HTR-8/SVneo (cell line): ENCODE measurements at regions not wholly inside any gene's neighbourhood (a gene's known extent, or its start where the extent isn't known, plus 50 kb on each side); places are given as distances from the start of the nearest gene placed in this dataset.
"Not testable (repeated sequence)": the region's sequence is repeated elsewhere in the genome, so short reads cannot be mapped to it uniquely, and the experiment has no call there.

Experiments
- DNase-seq: peaks from one replicate; pipeline ENCODE4 v3.0.0; 2011; ENCODE audit warnings: low spot score, mixed read lengths; ENCODE audit not compliant: insufficient read length
- FAIRE-seq: peaks from 2 replicates; lab custom pipeline; 2011; peaks lifted over from hg19 to GRCh38; lab: Jason Lieb, UNC

DNA sequence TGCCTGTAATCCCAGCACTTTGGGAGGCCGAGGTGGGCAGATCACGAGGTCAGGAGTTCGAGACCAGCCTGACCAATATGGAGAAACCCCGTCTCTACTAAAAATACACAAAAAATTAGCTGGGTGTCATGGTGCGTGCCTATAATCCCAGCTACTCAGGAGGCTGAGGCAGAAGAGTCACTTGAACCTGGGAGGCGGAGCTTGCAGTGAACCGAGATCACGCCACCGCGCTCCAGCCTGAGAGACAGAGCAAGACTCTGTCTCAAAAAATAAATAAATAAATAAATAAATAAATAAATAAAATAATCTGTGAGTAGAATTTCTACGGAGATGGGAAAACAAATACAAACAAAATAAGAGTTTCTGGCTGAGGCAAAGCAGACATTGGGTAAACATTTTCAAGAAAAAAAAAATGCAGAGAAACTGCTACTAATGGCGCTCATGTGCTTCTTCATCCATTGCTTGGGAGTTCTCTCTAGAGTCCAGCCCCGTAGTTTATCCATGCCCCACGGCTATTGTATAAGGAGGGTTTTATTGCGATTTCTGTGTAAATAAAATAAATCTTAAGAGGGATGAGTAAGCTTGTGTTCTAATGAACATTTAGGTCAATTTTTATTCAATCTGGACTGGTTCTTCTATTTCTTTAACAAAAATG lies 1161.9 kb downstream of the IGSF11 start:
- not testable (repeated sequence) for DNase-seq, FAIRE-seq

DNA sequence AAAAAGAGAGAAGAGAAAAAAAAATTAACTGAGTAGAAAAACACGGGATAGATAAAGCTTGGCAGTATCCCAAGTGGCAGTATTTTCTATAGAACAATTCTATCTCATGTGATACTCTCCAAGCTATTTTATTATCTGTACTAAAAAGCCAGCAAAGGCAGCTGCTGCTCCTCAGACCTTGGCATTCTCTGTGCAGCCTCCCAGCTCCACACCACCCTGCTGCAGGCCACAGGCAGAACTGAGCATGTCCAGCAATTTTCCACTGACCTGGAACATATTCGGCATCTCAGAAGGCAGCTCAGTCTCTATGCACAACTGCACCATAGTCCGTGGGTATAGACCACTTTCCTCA lies 1161.4 kb downstream of the IGSF11 start:
- FAIRE-seq (no peak), DNase-seq (no peak)

DNA sequence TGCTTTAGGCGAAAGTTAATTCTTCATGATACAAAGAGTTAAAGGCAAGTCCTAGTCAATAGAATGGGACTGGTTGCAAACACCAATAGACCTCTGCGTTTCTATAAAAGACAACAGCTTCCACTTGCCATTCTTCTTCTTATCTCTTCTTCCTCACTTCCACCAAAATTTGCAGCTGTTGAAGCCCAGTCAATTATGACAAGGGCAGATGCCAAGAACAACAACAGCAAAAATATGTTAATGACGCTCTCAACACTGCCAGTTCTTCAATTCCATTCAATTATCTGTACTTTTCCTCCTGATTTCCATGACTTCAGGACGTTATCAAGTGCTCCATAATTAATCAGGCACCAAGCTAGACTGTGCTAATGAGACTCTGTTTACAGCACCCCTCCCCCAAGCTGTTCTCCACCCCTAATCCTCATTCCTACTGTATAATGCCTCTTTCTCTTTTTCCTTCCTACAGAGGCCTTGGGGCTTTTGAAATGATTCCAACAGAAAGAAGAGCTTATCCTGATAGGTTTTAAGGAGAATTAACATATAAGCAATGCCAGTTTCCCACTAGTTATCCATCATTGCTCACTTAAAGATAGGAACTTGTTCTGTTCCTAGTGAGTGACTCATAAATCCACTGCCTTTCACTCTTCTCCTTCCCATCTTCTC lies 1160.5 kb downstream of the IGSF11 start:
- DNase-seq = no peak

DNA sequence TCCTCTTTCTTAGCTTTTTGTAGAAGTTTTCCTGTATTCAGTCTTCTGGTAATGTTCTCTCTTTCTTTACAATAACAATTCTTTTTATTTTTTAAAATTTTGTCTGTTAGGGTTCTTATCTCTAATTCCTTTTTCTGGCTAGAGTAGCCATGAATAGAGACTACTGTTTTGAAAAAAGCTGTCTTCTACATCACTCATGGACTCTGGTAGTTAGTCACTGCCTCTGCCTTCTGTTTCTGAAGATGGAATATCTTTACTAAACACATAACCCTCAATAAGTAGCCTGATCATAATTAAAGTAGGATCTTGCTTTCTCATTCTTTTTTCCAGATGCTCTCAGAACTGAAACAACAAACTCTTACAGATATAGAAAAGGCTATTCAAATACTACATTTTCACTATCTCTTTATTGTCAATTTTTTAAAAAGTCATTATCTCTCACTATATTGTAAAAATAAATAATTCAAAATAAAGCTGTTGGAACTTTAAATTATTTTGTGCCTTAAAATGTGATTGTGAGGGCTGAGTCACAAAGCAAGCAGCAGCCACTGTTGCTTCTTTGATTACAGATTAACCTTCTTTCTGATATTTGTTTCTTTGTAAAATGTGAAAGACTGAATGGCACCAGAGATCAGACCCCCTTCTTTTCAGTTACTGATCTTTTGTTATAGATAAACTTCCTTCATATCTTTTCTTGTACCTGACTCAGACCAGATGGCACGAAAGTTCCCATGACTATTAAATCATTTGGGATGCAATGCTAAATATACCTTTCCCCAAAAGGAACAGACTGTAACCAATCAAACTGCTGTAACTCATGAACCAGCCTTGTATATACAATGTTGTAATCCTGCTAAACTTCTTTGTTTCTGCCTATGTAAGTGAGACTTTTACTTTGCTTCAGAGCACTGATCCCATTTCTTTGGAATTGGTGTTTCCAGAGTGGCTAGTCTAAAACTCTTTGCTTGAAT lies 1159.5 kb downstream of the IGSF11 start:
- no peak for FAIRE-seq

More for the DNA sequence above, 1160.5 kb downstream of the IGSF11 start:
- no peak for FAIRE-seq

DNA sequence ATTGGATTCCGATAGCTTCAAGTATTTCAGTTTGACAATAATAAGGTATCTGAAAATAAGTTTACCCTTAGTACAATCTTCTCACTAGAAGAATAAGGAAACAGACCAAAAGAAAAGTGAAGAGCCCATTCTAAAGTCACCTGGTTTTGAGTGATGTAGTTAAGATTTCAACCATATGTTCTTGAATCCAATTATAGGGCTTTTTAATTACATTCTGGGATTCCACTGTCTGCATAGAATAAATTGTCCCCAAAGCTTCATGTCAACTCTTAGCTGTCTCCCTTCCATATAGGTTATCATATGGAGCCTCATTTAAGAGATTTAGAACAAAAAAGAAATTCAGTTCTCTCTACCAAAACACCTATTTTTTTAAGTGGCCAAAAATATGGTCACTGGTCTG lies 1158.8 kb downstream of the IGSF11 start:
- FAIRE-seq = no peak

More for the DNA sequence above, 1159.5 kb downstream of the IGSF11 start:
- DNase-seq = no peak

DNA sequence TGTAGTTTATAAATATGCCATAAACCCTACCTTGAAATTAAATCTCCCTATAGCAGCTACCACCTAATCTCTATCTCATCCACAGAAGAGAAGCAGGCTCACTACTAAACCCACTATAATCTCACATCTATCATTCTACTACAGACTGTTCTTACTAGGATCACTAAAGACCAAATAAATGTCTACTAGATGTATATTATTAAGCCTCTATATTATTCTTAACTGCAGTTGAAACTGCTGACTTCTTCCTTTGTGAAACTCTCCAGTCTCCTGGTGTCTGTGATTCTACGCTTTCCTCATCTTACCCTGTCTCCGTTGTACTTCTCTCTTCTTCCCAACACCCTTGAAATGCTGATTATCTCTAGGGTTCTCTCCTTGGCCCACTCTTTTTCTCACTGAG lies 1154.0 kb downstream of the IGSF11 start:
- no peak for DNase-seq
- no peak for FAIRE-seq

More for the DNA sequence above, 1158.8 kb downstream of the IGSF11 start:
- DNase-seq = no peak

DNA sequence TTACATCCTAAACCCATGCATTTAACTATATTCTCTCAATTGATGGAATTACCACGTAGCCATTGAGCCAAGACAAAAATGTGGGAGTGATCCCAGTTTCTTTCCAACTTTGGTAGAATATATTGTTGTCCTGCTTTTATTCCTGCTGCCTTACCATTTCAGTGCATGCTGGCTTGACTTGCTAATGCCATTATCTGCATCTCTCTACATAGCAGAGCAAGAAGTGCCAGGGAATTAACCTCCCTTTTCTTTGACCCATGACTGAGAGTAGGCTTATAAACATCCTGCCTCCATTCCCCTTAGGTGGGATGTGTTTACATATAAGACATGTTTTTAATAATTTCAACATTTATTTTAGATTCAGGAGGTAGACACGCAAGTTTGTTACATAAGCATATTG lies 1153.4 kb downstream of the IGSF11 start:
- FAIRE-seq (no peak), DNase-seq (no peak)

DNA sequence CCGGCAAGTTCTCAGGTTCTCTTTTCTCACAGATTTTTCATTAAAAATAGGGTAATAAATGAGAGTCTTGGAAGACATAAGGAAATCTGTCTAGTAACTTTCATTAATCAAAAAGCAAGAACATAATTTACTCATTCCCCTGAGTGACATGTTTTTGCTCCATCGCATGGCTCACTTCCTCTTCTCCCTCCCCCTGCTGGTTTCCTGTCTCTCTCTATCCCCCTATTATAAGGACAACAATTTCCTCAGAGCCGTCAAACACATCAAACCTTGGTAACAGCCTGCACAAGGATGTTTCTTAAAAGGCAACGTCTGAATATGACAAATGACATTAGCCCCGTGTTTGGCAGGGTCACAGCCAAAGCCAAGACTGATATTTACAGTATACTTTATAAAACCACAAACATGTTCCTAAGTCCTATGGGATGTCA lies 1149.6 kb downstream of the IGSF11 start:
- no peak for FAIRE-seq

DNA sequence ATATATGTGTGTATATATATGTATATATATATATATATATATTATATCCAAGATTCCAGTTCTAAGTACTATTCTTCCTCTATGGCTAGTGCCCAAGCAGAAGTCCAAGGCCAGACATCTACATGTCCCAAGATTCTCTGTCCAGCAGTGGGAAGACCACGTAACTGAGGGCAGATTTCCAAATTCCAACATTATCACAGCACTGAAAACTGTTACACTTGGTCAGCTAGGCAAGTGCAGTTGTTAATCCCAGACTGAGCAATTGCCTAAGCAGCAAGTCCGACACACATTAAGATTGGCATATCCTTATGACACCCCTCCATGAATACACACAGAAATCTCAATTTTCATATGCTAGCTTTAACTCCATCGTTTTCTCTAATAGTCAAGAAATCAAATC lies 1148.5 kb downstream of the IGSF11 start:
- FAIRE-seq (no peak), DNase-seq (no peak)

More for the DNA sequence above, 1149.6 kb downstream of the IGSF11 start:
- DNase-seq = no peak

DNA sequence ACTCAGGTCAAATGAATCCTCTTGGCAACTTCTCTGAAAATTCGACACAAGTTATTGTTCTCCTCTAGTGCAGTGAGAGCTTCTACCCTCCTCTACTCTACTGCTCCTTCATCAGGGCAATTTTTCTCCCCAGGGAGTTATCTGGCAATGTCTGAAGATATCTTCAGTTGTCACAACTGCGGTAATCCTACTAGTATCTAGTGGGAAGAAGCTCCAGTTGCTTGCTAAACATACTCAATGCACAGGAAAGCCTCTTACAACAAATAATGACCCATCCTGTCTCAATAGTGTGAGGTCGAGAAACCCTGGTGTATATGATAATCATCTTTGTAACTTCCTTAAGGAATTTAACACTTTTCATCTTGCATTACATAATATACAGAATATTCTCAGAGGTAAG lies 1147.6 kb downstream of the IGSF11 start:
- FAIRE-seq = no peak
- DNase-seq = no peak

DNA sequence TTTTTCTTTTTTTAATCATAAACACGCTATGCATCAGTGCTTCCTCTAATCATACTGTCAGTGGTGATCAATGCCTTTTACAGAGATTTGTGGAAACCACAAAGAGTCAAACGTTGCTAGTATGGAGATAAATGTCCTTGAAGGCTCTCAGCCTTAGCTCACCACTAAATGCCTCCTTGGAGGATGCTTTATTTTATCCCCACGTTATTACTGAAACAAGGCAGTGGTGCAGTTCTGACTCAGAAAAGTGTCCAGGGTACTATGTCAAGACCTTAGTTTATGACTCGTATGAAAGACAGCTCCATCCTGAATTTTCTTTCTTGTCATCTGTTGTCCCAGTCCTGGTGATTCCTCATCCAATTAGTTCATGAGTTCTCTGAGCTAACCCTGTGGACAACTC lies 1146.7 kb downstream of the IGSF11 start:
- FAIRE-seq = no peak
- DNase-seq = no peak

DNA sequence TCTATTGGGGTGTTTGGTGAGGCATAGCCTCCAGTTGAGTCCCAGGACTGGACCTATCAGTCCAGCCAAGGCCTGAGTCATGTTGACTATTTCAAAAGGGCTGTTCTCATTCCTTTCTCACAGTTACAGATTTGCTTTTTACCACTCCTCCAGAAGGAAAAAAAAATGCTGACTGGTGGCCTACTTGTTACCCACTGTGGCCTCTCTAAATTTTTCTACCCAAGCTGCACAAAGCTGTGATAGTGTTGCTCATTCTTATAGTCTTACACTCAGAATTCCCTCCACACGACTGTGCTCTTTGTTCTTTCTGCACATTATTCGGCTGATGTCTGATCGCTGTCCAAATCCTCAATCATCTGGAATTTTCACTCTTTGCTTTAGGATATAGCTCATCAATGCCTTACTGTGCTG lies 1142.2 kb downstream of the IGSF11 start:
- no peak for DNase-seq
- FAIRE-seq = no peak

DNA sequence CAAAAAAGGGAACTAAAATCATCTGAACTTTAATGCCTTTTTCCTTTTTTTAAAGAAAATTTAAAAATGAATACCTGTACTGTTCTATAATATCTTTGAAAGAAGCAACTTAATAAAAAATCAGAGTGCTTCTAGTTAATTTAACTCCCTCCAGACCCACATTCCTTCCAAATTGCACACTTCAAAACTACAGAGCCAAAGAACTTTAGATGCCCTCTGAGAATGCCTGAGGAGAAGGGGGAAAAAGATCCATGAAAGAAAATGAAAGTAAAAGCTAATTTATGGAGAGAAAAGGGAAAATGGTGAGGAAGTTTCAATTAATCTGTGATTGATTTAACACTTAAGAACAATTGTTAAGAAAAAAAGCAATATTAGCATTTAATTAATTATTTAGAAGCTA lies 1141.6 kb downstream of the IGSF11 start:
- FAIRE-seq = no peak
- no peak for DNase-seq

DNA sequence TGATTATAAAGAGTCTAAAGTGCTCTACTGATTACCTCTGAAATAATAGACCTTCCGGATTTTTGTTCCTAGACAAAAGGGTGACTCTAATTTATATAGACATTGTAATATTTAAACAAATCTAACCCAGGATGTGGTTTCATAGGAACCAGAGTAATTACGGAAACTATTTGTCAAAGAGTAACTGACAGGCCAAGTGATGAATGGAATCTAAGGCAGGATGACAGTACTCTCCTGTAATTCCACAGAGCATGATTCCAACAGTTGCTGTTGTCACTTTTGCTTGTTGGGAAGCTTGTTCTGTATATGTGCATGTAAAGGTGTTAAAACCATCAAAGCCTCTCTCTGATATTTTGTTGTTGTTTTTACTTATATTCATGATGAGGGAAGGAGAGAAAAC lies 1141.0 kb downstream of the IGSF11 start:
- FAIRE-seq = no peak

DNA sequence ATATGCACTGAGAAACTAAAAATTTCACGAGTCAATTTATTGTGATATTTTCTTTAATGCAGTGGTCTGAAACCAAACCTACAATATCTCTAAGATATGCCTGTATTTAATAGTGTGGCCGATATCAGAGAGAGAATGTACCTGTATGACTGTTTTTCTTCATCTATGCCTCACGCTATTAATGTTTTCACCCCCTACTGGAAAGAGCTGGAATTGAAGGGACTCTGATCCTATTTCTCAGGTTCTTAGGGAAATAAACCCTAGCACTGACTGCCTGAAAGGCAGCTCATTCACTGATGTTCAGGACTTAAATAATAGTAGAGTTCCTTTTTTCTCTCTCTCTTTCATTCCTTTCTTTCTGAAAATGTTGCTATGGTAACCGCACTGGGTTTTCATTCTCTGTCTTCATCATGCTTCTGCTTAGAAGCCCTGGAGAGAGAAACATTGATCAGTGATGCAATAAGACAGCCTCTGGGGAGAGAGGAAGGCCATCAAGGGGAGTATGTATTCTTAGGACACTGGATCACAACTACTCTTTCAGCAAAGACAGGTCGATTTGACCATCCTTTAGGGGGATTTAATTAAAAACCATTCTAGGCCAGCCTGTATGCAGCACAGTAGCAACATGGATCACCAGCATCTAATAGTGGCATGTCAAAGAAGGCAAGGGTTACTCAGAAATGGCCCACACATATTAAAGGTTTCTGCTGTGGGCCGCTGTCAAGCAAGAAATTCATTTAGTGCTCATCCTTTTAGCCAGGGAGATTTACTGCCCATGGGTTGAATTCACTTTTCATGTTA lies 1135.7 kb downstream of the IGSF11 start:
- FAIRE-seq = no peak

More for the DNA sequence above, 1141.0 kb downstream of the IGSF11 start:
- DNase-seq = no peak

DNA sequence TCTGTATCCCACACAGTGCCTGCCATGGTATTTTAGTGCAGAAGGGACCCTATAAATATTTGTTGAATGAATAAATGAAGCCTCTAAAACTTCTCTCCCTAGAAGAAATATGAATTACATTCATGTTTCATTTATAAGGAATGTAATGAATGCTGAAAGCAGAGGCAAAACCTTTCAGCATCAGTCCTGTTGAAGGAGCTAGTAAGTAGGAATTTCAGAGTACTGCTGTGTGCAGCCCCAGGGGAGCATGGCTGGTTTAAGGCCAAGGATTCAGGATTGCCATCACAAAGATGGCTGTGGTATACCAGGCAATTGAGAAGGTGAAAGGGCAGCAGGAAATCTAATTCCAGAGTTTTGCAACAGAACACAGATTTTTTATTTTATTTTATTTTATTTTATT lies 1131.4 kb downstream of the IGSF11 start:
- DNase-seq (no peak), FAIRE-seq (no peak)

More for the DNA sequence above, 1135.7 kb downstream of the IGSF11 start:
- DNase-seq = no peak

DNA sequence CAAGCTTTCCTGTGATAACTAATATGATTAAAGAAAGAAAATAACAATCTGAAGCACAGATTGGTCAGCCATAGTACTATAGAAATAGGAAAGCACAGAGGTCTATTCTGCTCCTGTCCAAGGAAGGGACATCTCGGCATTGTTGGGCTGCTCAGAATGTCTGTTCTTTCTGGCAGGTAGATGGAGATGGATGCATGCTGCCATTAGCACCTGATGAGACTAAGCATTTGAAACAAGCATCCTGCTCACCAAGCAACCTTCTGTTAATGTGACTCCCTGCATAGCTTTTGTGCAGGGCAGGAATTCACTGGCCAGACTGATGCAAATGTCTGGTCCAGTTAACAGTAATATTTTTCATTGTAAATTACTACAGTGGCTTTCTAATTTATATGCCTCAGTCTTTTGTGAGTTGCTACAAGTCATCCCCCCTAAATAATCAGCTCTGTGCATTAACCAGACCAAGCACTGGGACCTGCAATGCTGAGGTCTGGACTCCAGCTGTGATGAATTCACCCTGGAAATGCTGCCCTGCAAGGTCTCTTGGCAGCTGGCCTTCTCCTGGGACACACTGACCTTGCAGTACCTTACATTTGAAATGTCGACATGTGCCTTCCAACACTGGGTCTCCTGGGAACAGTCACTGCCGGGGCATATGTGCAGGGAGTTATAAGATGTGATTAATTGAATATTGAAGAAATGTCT lies 1123.7 kb downstream of the IGSF11 start:
- FAIRE-seq = no peak
- DNase-seq = no peak

DNA sequence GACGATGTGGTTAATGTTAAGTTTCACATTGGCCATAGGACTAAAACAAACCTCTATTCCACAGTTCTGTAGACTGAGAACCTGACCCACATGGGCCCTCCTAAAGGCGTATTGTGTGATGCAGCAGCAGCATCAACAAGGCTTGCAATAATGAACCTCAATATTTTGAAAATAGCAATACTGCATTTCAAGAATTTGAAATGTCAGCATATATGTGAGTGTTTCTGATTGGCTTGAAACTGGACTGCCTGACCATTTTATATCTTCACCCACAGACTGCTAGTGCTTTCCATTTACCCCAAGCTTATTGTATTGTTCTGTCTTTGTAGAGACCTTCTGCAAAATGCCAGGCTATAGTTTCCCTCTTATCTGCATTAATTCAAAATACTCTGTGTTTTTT lies 1122.3 kb downstream of the IGSF11 start:
- no peak for FAIRE-seq
- no peak for DNase-seq

DNA sequence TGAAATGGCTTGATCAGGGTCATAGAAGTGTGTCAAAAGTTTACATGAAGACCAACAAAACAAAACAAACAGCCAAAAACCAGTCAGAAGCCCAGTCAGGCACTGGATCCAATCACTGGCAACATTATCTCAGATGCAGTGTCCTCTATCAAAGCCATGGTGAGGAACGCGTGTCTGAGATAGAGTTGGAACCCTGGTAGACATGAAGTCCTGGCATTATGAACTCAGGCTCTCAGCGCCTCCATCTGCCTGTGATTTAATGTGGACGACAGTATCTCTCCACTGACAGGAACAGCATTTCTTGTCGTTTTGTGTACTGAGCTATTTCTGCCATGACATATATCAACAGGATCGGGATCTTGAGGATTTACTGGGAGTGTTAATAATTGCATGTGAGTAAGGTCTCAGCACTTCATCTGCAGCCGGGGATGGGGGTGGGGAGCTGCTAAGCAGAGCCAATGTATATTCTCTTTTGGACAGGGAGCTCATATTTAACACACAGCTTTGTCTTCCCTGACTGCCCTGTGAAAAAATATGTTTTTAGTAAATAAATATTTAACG lies 1120.0 kb downstream of the IGSF11 start:
- FAIRE-seq (no peak), DNase-seq (no peak)
